GM23338 (cell line): ENCODE measurements at regions not wholly inside any gene's neighbourhood (a gene's known extent, or its start where the extent isn't known, plus 50 kb on each side); places are given as distances from the start of the nearest gene placed in this dataset.

ENCODE experiments used
- CREB1 ChIP-seq: fragments of 250-450 bp; sonication (Bioruptor Pico); IDR thresholded peaks from 2 replicates; pipeline ENCODE4 v1.5.0; 2020; ENCODE audit warnings: low read depth, mild to moderate bottlenecking, moderate library complexity
- EZH2 ChIP-seq: fragments of 200-600 bp; sonication (generic); IDR thresholded peaks from one replicate; pipeline ENCODE4 v1.8.0; 2017; ENCODE audit warnings: antibody characterized with exemption, mild to moderate bottlenecking, low read depth; ENCODE audit not compliant: unreplicated experiment
- EZH2phosphoT487 ChIP-seq: fragments of 200-600 bp; sonication (generic); IDR thresholded peaks from one replicate; pipeline ENCODE4 v1.8.1; 2018; ENCODE audit warnings: antibody characterized with exemption; ENCODE audit not compliant: unreplicated experiment
- JUNB ChIP-seq: IDR thresholded peaks from one replicate; pipeline ENCODE4 v1.6.1; 2016; ENCODE audit warnings: antibody characterized with exemption; ENCODE audit not compliant: unreplicated experiment
- NANOG ChIP-seq: IDR thresholded peaks from 2 replicates; pipeline ENCODE4 v1.6.1; 2016; ENCODE audit warnings: antibody characterized with exemption, borderline replicate concordance
- POLR2AphosphoS5 ChIP-seq: IDR thresholded peaks from 2 replicates; pipeline ENCODE4 v1.6.1; 2016; ENCODE audit warnings: antibody characterized with exemption, low read depth
- STAT1 ChIP-seq: IDR thresholded peaks from one replicate; pipeline ENCODE4 v1.6.1; 2016; ENCODE audit warnings: antibody characterized with exemption; ENCODE audit not compliant: unreplicated experiment
- ZNF114 ChIP-seq: fragments of 250-450 bp; sonication (Bioruptor Pico); IDR thresholded peaks from 2 replicates; pipeline ENCODE4 v1.5.0; 2020; ENCODE audit warnings: mild to moderate bottlenecking, moderate library complexity
- ZNF331 ChIP-seq: fragments of 250-450 bp; sonication (Bioruptor Pico); IDR thresholded peaks from 2 replicates; pipeline ENCODE4 v1.5.0; 2020; ENCODE audit warnings: low read depth, mild to moderate bottlenecking, moderate library complexity
- TF ChIP-seq, protein P1 (sequence below): IDR thresholded peaks from one replicate; pipeline ENCODE4 v1.6.1; 2018; ENCODE audit warnings: antibody characterized with exemption; ENCODE audit not compliant: unreplicated experiment
- TF ChIP-seq, protein P2 (sequence below), 2 experiments: fragments of 200-600 bp in 1 of 2; sonication (generic) in 1 of 2; conservative IDR thresholded peaks; 2 replicates each; pipeline versions ENCODE4 v1.5.1 to v1.6.1; 2016 to 2017; ENCODE audit warnings: antibody characterized with exemption in 2 of 2, low read depth in 2 of 2, mild to moderate bottlenecking in 2 of 2, moderate library complexity in 1 of 2
- TF ChIP-seq, protein P3 (sequence below): fragments of 250-450 bp; sonication (Bioruptor Pico); IDR thresholded peaks from 2 replicates; pipeline ENCODE4 v1.5.0; 2020; ENCODE audit warnings: mild to moderate bottlenecking, moderate library complexity
- TF ChIP-seq, protein P4 (sequence below): IDR thresholded peaks from 2 replicates; pipeline ENCODE4 v1.6.1; 2016; ENCODE audit warnings: antibody characterized with exemption

DNA sequence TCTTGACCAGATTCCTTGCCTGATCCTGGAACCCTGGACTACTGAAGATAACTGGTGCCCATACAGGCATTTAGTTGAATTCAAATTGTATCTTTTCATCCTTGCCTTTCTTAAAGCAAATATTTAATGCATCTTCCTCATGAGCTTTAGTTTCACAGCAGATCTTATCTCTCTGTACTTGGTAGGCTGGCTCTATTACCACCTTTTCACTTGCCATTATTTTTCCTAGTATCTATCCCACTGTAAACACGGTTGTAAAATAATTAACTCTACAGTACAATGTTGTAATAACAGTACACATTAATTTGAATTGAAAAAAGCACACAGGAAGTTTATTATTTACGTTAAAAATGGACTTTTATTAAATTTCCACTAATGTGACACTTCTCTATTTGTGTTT, 1286.9 kb downstream of the GRIK2 start:
- TF ChIP-seq, protein P1, sequence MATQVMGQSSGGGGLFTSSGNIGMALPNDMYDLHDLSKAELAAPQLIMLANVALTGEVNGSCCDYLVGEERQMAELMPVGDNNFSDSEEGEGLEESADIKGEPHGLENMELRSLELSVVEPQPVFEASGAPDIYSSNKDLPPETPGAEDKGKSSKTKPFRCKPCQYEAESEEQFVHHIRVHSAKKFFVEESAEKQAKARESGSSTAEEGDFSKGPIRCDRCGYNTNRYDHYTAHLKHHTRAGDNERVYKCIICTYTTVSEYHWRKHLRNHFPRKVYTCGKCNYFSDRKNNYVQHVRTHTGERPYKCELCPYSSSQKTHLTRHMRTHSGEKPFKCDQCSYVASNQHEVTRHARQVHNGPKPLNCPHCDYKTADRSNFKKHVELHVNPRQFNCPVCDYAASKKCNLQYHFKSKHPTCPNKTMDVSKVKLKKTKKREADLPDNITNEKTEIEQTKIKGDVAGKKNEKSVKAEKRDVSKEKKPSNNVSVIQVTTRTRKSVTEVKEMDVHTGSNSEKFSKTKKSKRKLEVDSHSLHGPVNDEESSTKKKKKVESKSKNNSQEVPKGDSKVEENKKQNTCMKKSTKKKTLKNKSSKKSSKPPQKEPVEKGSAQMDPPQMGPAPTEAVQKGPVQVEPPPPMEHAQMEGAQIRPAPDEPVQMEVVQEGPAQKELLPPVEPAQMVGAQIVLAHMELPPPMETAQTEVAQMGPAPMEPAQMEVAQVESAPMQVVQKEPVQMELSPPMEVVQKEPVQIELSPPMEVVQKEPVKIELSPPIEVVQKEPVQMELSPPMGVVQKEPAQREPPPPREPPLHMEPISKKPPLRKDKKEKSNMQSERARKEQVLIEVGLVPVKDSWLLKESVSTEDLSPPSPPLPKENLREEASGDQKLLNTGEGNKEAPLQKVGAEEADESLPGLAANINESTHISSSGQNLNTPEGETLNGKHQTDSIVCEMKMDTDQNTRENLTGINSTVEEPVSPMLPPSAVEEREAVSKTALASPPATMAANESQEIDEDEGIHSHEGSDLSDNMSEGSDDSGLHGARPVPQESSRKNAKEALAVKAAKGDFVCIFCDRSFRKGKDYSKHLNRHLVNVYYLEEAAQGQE, result no peak
- TF ChIP-seq EZH2phosphoT487, result no peak
- TF ChIP-seq, protein P2, sequence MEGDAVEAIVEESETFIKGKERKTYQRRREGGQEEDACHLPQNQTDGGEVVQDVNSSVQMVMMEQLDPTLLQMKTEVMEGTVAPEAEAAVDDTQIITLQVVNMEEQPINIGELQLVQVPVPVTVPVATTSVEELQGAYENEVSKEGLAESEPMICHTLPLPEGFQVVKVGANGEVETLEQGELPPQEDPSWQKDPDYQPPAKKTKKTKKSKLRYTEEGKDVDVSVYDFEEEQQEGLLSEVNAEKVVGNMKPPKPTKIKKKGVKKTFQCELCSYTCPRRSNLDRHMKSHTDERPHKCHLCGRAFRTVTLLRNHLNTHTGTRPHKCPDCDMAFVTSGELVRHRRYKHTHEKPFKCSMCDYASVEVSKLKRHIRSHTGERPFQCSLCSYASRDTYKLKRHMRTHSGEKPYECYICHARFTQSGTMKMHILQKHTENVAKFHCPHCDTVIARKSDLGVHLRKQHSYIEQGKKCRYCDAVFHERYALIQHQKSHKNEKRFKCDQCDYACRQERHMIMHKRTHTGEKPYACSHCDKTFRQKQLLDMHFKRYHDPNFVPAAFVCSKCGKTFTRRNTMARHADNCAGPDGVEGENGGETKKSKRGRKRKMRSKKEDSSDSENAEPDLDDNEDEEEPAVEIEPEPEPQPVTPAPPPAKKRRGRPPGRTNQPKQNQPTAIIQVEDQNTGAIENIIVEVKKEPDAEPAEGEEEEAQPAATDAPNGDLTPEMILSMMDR (conservative IDR thresholded peaks at IDR 0.05; ENCODE audit: low read depth in 2 of 2), result no peak
- no peak for TF ChIP-seq POLR2AphosphoS5
- no peak for TF ChIP-seq ZNF114 (CRISPR knock-in tag)
- TF ChIP-seq EZH2, result no peak
- TF ChIP-seq, protein P3, sequence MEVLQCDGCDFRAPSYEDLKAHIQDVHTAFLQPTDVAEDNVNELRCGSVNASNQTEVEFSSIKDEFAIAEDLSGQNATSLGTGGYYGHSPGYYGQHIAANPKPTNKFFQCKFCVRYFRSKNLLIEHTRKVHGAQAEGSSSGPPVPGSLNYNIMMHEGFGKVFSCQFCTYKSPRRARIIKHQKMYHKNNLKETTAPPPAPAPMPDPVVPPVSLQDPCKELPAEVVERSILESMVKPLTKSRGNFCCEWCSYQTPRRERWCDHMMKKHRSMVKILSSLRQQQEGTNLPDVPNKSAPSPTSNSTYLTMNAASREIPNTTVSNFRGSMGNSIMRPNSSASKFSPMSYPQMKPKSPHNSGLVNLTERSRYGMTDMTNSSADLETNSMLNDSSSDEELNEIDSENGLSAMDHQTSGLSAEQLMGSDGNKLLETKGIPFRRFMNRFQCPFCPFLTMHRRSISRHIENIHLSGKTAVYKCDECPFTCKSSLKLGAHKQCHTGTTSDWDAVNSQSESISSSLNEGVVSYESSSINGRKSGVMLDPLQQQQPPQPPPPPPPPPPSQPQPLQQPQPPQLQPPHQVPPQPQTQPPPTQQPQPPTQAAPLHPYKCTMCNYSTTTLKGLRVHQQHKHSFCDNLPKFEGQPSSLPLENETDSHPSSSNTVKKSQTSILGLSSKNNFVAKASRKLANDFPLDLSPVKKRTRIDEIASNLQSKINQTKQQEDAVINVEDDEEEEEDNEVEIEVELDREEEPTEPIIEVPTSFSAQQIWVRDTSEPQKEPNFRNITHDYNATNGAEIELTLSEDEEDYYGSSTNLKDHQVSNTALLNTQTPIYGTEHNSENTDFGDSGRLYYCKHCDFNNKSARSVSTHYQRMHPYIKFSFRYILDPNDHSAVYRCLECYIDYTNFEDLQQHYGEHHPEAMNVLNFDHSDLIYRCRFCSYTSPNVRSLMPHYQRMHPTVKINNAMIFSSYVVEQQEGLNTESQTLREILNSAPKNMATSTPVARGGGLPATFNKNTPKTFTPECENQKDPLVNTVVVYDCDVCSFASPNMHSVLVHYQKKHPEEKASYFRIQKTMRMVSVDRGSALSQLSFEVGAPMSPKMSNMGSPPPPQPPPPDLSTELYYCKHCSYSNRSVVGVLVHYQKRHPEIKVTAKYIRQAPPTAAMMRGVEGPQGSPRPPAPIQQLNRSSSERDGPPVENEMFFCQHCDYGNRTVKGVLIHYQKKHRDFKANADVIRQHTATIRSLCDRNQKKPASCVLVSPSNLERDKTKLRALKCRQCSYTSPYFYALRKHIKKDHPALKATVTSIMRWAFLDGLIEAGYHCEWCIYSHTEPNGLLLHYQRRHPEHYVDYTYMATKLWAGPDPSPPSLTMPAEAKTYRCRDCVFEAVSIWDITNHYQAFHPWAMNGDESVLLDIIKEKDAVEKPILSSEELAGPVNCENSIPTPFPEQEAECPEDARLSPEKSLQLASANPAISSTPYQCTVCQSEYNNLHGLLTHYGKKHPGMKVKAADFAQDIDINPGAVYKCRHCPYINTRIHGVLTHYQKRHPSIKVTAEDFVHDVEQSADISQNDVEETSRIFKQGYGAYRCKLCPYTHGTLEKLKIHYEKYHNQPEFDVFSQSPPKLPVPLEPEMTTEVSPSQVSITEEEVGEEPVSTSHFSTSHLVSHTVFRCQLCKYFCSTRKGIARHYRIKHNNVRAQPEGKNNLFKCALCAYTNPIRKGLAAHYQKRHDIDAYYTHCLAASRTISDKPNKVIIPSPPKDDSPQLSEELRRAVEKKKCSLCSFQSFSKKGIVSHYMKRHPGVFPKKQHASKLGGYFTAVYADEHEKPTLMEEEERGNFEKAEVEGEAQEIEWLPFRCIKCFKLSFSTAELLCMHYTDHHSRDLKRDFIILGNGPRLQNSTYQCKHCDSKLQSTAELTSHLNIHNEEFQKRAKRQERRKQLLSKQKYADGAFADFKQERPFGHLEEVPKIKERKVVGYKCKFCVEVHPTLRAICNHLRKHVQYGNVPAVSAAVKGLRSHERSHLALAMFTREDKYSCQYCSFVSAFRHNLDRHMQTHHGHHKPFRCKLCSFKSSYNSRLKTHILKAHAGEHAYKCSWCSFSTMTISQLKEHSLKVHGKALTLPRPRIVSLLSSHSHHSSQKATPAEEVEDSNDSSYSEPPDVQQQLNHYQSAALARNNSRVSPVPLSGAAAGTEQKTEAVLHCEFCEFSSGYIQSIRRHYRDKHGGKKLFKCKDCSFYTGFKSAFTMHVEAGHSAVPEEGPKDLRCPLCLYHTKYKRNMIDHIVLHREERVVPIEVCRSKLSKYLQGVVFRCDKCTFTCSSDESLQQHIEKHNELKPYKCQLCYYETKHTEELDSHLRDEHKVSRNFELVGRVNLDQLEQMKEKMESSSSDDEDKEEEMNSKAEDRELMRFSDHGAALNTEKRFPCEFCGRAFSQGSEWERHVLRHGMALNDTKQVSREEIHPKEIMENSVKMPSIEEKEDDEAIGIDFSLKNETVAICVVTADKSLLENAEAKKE (CRISPR knock-in tag), result no peak
- TF ChIP-seq CREB1 (CRISPR knock-in tag), result no peak
- TF ChIP-seq ZNF331 (CRISPR knock-in tag), result no peak
- no peak for TF ChIP-seq NANOG
- TF ChIP-seq STAT1, result no peak
- no peak for TF ChIP-seq JUNB
- TF ChIP-seq, protein P4, sequence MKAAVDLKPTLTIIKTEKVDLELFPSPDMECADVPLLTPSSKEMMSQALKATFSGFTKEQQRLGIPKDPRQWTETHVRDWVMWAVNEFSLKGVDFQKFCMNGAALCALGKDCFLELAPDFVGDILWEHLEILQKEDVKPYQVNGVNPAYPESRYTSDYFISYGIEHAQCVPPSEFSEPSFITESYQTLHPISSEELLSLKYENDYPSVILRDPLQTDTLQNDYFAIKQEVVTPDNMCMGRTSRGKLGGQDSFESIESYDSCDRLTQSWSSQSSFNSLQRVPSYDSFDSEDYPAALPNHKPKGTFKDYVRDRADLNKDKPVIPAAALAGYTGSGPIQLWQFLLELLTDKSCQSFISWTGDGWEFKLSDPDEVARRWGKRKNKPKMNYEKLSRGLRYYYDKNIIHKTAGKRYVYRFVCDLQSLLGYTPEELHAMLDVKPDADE, result no peak
